HG03442 (cell line): ENCODE measurements at regions not wholly inside any gene's neighbourhood (a gene's known extent, or its start where the extent isn't known, plus 50 kb on each side); places are given as distances from the start of the nearest gene placed in this dataset.
"Not testable (repeated sequence)": the region's sequence is repeated elsewhere in the genome, so short reads cannot be mapped to it uniquely, and the experiment has no call there.

ENCODE experiments used
- ATAC-seq: cut with Tn5 transposase; IDR thresholded peaks from one replicate; pipeline ENCODE4 v1.9.1; 2021; ENCODE audit warnings: mild to moderate bottlenecking, moderate library complexity; ENCODE audit not compliant: unreplicated experiment

DNA sequence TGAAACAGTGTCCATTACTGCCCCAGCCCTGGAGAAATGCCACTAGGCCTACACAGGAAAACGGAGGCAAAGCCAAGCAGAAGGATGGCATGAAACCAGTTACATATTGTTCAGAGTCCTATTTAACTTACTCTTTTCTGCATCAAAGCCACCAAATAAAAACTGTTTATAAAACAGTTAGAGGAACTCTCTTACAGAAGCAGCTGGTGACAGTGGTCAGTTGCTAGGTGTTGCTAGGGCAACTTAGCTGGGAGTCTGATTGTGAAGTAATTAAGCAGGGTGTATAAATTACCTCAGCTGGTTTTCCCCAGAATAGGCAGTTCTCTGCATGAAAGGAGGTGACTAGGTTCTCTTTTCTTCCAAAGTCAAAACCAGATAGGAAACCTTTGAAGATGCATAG is 115.6 kb upstream of the ZBED5 start:
- ATAC-seq: no peak

DNA sequence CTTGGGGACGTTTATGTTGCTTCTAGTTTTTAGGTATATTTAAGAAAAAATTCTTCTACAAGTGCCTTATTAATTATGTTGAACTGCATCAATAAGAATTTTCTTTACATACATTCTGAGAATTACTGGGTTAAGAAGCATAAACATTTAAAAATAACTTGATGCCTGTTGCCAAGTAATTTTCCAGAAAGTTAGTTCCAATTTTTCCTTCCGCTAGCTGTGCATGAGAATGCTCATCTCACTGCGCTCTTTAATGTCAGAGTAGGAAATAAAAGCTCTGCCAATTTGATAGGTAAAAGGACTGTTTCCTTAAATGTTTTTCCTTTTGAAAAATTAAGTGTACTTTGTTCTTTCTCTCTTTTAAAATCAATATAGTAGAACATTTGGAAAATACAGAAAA is 113.1 kb upstream of the ZBED5 start:
- no peak for ATAC-seq

DNA sequence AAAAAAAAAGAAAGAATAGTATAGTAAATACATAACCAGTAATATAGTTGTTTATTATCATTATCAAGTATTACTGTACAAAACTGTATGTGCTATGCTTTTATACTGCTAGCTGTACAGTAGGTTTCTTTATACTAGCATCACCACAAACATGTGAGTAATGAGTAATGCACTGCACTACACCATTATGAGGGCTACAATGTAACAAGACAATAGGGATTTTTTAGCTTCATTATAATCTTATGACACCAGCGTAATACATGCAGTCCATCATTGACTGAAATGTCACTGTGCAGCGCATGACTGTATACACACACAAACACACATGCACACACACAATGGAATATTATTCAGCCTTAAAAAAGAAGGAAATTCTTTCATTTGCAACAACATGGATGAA is 111.5 kb upstream of the ZBED5 start:
- no peak for ATAC-seq

DNA sequence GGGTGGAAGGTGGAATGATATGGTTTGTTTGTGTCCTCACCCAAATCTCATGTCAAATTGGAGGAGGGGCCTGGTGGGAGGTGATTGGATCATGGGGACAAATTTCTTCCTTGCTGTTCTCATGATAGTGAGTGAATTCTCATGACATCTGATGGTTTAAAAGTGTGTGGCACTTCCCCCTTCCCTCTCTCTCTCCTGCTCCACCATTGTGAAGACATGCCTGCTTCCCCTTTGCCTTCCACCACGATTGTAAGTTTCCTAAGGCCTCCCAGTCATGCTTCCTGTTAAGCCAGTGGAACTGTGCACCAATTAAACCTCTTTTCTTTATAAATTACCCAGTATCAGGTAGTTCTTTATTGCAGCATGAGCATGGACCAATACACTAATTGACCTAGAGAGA is 99.0 kb upstream of the ZBED5 start:
- ATAC-seq: not testable (repeated sequence)

DNA sequence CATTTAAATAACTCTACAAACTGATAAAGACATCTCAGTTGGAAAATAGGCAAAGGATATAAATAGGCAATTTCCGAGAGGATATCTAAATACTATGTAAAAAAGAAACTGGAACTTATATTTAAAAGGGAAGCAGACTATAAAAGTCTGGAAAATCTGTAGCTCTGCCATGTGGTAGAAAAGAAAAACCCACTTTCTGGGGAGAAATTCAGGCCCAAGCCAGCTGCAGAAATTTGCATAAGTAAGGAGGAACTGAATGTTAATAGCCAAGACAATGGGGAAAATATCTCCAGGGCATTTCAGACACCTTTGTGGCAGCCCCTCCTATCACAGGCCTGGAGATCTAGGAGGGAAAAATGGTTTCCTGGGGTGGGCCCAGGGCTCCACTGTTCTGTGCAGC is 97.8 kb upstream of the ZBED5 start:
- ATAC-seq: no peak

DNA sequence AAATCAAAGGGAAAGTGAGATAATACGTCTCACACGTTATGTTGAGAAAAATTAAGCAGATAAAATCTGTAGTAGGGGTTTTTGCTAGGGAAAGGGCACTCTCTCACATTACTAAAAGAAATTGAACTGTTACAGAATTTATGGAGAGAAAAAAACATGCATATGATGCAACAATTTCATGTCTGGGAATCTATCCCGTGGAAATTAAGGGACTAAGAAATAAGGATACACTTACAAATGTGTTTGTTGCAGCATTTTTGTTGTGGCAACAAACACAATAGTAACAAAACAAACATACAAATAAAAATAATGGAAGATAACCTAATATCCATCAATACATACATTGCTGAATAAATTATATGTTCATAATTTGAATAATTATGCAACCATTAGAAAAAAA is 96.3 kb upstream of the ZBED5 start:
- ATAC-seq: no peak

DNA sequence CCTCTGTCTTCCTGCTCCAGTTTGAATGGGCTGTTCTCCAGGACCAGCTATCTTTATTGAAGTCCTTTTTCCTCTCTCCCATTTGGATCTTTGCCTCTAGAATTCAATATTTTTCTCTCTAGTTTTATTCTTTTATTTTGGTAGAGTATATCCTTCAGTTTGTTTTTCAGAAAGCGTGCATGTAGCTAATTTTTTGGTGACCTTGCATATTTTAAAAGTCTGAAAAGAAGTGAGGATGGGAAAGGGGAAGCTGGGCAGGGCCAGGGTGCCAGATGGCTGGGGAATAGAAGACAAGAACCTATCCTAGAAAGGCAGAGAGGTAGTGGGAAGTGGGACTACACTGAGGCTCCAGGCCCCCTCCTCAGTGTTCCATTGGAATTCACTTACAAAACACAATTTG is 95.0 kb upstream of the ZBED5 start:
- no peak for ATAC-seq

DNA sequence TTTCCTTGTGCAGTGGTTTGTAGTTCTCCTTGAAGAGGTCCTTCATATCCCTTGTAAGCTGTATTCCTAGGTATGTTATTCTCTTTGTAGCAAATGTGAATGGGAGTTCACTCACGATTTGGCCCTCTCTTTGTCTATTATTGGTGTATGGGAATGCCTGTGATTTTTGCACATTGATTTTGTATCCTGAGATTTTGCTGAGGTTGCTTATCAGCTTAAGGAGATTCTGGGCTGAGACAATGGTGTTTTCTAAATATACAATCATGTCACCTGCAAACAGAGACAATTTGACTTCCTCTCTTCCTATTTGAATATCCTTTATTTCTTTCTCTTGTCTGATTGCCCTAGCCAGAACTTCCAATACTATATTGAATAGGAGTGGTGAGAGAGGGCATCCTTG is 90.1 kb upstream of the ZBED5 start:
- not testable (repeated sequence) for ATAC-seq

DNA sequence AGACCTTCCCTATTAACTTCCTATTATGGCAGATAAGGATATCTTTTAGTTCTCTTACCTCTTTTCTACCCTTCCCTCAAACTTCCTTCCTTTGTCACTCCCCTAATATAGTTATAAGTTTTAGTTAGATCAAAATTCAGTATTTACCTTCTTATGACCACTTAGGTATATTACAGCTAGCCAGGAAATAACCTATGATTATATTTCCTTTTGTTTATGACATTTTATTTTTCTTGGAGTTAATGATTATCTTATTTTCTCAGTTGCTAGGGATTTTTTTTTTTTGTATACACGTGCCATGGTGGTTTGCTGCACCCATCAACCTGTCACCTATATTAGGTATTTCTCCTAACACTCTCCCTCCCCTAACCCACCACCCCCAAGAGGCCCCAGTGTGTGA is 88.2 kb upstream of the ZBED5 start:
- no peak for ATAC-seq

DNA sequence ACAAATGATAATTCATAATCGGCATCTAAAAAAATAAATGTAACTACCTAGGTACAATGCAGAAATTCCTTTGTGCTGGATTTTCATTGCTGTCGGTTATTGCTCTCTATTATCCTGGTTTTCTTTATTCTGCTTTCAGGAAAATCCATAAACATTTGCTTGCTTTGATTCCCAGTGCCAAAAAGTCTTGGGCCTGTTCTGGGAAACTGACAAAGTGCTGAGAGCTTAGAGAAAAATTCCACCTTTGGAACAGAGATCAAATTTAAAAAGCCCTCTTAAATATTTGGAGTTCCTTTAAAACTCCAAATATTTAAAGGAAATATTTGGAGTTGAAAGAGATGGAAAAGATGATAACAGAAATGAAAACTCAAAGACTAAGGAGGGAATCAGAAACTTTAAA is 87.3 kb upstream of the ZBED5 start:
- no peak for ATAC-seq

DNA sequence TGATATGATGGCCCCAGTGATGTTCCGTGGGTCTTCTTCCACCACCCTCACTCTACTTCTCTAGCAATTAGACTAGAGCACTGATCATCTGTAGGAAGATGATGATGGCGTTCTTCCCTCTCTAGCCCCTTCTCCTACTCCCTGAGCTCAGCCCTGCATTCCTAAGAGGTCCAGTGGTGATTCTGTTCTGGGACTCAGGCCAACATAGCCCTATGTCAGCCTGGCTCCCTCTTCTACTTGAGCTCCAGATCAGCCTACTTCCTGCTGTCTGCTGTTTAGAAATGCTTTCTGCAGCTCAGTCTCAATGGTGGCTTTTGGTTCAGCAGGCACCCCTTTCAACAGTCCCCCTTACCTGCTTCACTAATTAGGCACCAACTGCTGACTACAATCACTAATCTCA is 86.1 kb upstream of the ZBED5 start:
- no peak for ATAC-seq

DNA sequence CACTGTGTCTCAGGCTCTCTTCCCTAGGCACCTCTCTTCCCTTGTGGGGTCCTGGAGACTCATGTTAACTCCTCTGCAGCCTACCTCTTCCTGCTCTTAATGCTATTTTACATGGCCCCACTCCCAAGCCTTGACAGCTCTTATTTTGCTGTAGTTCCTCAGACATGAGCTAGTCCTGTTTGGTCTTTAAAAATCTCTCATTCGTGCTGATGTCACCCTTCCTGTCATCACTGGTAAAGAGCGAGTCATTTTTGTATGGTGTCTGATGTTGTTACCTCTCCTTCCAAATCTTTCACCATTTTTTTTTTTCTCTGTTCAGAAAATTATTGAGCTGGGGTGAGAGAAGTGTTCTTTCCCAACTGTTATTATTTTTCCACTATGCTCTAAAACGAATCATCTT is 84.8 kb upstream of the ZBED5 start:
- ATAC-seq: no peak

DNA sequence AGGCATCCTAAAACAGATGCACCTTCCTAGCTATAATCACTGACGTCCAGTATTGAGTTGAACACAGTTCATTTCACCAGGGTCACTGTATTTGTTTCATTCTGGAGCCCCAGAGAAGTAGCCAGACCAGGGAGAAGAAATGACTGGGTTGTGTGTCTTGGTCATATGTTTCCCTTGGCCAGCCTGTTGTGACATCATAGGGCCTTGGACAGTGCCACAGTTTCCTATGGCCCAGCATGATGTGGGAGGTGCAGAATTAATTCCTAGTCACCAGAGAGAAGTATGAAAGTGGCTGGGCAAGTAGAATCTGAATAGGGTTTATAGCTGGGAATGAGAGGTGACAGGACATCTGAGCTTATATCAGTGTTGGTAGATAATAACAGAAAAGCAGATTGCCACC is 84.0 kb upstream of the ZBED5 start:
- ATAC-seq: no peak

DNA sequence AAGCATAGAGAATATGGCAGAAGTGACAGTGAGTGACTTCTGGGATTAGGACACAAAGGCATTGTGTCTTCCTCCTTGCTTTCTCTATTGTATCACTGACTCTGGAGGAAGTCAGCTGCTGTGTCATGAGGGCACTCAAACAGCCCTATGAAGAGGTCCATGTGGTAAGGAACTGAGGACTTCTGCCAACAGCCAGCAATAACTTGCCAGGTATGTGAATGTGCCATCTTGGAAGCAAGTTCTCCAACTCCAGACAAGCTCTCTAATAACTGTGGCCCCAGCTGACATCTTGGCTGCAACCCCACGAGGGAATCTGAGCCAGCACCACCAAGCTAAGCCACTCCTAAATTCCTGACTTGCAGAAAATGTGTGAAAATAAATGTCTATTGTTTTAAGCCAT is 83.6 kb upstream of the ZBED5 start:
- ATAC-seq: no peak

DNA sequence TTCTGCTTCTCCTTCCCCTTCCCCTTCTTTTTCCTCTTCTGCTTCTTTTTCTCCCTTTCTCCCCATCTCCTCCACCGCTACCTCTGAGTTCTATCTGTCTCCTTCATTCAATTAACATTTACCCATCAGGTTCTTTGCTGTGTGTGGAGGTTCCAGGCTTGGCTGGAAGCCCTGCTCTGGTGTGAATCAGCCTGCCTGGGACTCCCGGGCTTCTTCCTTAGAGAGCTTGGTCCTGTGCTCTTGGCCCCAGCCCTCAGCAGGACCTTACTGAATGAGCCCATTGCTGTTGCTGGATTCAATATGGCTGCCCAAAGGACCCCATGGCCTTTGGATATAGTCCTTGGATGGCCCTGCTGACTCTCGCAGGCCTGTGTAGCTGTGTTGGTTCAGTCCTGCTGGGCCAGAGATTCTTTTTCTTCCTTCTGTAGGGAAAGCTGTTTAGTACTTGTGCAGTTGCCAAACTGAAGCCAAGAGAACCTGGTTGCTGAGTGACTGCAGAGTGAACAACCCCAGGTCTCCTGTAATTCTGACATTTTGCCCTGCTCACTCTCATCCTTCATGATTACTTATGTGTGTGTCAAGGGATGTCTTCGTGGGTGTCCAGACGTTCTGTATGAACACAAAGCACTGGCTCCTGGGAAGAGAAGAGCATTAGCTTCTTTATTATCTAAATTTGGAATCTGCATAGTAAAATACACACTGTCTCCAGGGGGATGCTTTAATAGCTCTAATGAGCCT is 81.0 kb upstream of the ZBED5 start:
- ATAC-seq: no peak

DNA sequence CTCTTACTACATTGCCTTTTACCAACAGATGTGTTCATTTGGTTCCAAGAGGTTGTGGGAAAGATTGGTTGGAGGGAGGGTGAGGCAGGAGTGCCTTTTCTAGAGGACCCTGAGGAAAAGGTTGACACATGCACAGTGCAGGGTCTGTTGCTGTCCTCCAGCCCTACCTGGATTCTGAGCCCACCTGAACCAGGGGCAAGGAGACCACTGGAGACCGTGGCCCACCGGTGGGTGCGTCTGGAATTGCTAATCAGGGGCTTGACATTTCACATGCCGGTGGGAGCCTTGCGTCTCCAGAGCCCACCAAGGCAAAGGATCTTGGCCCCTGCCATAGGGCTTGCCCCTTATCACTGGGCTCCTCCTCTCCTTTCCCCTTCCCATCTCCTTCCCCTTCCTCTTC is 80.4 kb upstream of the ZBED5 start:
- ATAC-seq: no peak

DNA sequence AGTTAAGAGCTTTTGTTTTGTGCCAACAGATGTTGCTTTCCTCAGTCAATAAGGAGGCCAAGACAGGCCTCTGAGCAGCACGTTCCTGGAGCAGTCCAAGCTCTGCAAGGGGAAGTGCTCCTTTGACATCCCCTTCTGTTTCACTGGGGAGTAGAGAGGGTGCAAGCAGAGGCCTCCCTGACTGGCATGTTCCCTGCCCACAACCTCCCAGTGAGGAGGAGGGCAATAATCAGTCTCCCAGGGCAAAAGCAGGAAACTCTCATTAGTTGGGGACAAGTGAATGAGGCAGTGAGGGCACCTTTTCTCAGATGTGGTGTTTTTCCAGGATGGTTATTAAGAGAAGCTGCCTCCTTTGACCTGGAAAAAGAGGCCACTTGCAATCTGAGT is 79.5 kb upstream of the ZBED5 start:
- no peak for ATAC-seq

DNA sequence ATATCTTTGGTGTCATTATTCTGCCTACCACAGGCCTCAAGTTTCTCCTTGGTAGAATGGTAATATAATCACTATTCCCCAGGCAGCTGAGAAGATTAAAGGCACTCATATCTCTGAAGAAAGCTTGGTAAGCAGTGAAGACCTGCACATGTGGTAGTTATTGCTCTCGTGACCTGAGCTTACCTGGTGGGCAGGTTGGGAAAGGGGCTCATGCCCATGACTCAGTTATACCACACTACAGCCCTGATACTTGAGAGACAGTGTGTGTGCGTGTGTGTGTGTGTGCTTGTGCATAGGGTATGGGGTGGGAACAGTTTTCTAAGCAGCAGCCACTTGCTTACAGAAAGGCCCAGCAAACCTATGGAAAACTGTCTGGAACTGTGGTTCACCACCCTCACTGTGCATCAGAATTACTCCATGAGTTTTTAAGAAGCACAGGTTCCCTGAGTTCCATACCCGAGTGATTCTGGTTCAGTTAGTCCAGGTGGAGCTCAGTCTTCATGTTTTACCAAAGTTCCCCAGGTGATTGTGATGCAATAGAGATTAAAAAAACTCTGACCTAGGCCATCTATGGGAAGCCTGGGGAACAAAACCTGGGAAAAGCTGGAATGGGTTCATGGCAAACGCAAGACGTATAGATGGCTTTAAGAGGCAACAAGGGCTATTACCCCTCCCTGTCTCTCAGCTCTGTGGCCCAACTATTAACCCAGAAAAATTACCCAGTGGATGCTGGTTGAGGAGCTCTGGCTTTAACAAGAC is 79.0 kb upstream of the ZBED5 start:
- ATAC-seq: no peak

DNA sequence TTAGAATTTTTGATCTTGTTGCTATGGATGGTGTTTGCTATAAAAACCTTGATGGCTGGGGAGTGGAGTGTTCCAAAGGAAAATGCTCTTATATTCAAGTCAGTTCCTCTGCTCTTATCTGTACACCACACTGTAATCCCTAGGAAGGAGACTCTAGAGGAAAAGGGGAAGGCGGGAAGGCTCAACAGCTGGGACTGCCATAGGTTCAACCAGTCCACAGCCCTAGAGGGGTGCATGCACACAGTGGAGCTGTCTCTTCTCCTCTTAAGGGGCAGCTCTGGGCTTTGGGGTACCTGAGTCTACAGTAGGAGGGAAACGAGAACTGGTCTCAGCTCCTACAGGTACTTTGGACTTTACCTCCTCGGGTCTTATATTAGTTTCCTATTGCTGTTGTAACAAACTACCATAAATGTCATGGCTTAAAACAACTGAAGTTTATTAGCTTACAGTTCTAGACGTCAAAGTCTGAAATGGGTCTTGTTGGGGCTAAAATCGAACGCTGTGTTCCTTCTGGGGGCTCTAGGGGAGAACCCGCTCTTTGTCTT is 77.2 kb upstream of the ZBED5 start:
- no peak for ATAC-seq

DNA sequence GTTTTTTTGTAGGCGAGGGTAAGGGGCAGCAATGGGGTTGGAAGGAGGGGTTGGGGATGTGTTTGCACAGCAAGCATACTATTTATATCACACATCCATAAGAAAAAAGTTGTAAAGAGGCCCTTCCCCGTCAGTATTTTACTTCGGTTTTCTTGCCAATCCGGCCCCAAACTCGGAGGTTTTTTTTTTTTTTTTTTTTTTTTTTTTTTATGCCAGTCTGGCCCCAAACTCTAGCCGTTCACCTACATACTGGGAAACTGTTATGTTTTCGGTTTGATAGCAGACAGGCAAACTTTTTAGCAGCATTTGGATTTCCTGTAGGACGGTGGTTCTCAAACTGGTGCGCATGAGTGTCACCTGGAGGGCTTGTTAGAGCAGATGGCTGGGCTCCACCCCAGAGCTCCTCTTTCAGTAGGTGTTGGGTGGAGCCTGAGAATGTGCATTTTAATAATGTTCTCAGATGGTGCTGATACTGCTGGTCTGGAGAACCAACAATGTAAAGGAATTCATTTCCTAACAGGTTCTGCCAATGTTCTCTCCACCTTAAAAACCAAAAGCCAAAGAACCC is 76.5 kb upstream of the ZBED5 start:
- no peak for ATAC-seq

DNA sequence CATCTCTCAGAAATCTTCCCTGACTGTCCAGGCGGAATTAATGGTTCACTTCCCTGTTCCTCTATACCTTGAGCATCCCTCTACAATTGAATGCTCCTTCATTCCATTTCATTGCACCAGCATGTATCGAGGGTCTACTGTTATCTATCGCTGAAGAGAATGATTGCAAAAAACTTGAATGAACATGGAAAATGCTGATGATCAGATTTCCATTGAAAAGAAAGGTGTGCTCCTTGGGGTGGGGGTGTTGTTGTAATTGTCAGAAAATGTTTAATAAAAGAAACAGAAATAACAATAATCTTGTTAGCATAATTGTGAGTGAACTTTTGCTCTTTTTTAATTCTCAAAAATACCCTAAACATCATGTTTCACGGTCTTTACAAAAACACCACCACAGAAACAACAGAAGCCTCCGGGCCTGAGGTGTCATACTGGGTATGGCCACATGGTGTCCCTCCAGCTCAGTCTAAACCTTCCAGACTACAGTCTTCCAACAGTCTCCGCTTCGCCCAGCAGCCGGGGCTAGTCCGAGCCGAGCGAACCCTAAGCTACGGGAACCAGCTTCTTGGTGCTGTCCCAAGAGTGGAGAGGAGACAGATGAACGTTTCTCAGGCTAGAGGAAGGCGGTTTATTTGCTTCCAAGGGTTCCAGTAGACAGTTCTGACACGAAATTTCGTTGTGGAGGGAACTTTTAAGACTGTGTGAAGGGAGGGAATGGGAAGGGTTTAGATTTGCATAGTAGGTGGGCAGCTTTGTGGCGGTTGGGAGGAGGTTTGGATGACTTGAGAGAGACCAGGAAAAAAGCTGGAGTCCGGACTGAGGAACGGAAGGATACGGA is 75.8 kb upstream of the ZBED5 start:
- ATAC-seq: peak; percentile 93
